OCI-LY7 (cell line): ENCODE measurements at regions not wholly inside any gene's neighbourhood (a gene's known extent, or its start where the extent isn't known, plus 50 kb on each side); places are given as distances from the start of the nearest gene placed in this dataset.

Experiments used
- BruUV-seq: library from RNA; stranded (reverse); fragments of 400-500 nt; replicated peaks from 2 replicates; lab custom pipeline; 2021; lab: Mats Ljungman, UMichigan
- CTCF ChIA-PET: fragments of 300-600 bp; sonication (Branson Sonifier 250); formaldehyde crosslinking; loops from one replicate; lab custom pipeline; 2022; ENCODE audit warnings: antibody characterized with exemption; ENCODE audit not compliant: unreplicated experiment; lab: Charles Lee
- POLR2A ChIA-PET: fragments of 300-600 bp; sonication (Branson Sonifier 250); formaldehyde crosslinking; loops from one replicate; lab custom pipeline; 2022; ENCODE audit warnings: antibody characterized with exemption; lab: Charles Lee
- DNase-seq: peaks from one replicate; pipeline ENCODE4 v3.0.0-alpha.2; 2015; ENCODE audit warnings: low spot score
- H2AFZ ChIP-seq: fragments of 200-600 bp; sonication (generic), shearing (Covaris generic); 2 replicates; pipeline ENCODE4 v1.6.1; 2014; ENCODE audit warnings: mild to moderate bottlenecking, antibody characterized with exemption, low read length, moderate library complexity
- H3K27ac ChIP-seq: fragments of 200-600 bp; sonication (generic); 2 replicates; pipeline ENCODE4 v1.5.1; 2014; ENCODE audit warnings: mixed run types, low read depth, mild to moderate bottlenecking, moderate library complexity, low read length, inconsistent platforms; ENCODE audit not compliant: poor library complexity, severe bottlenecking
- H3K36me3 ChIP-seq: fragments of 200-600 bp; sonication (generic); 2 replicates; pipeline ENCODE4 v1.6.1; 2014; ENCODE audit warnings: mild to moderate bottlenecking, antibody characterized with exemption, low read length, moderate library complexity, mixed read lengths; ENCODE audit not compliant: insufficient read depth
- H3K4me1 ChIP-seq: fragments of 200-600 bp; sonication (generic); 2 replicates; pipeline ENCODE4 v1.5.1; 2014; ENCODE audit warnings: mild to moderate bottlenecking, low read length; ENCODE audit not compliant: insufficient read depth, poor library complexity, severe bottlenecking
- H3K4me2 ChIP-seq: fragments of 200-600 bp; sonication (generic); 2 replicates; pipeline ENCODE4 v1.6.1; 2014; ENCODE audit warnings: mild to moderate bottlenecking, low read length
- H3K4me3 ChIP-seq: fragments of 200-600 bp; sonication (generic); 2 replicates; pipeline ENCODE4 v1.5.1; 2014; ENCODE audit warnings: mild to moderate bottlenecking, low read depth, low read length; ENCODE audit not compliant: poor library complexity, severe bottlenecking
- H3K79me2 ChIP-seq: fragments of 200-600 bp; sonication (generic); 2 replicates; pipeline ENCODE4 v1.6.1; 2016; ENCODE audit warnings: low read depth, mild to moderate bottlenecking, low read length, moderate library complexity, mixed read lengths; ENCODE audit not compliant: insufficient read depth
- H3K9me2 ChIP-seq: fragments of 200-600 bp; sonication (generic); 2 replicates; pipeline ENCODE4 v1.6.1; 2016; ENCODE audit warnings: mild to moderate bottlenecking, low read length, mixed read lengths; ENCODE audit not compliant: insufficient read depth
- H3K9me3 ChIP-seq: fragments of 200-600 bp; sonication (generic); 2 replicates; pipeline ENCODE4 v1.6.1; 2014; ENCODE audit warnings: mild to moderate bottlenecking, mixed run types, low read length, mixed read lengths
- H4K20me1 ChIP-seq: fragments of 200-600 bp; sonication (generic); 2 replicates; pipeline ENCODE4 v1.6.1; 2014; ENCODE audit warnings: mild to moderate bottlenecking, antibody characterized with exemption, low read length, moderate library complexity, mixed read lengths; ENCODE audit not compliant: insufficient read depth
- CTCF ChIP-seq: fragments of 200-600 bp; sonication (generic); conservative IDR thresholded peaks from 2 replicates; pipeline ENCODE4 v1.5.1; 2014; ENCODE audit warnings: mild to moderate bottlenecking, antibody characterized with exemption, low read length, moderate library complexity, mixed read lengths
- EZH2phosphoT487 ChIP-seq: fragments of 200-600 bp; sonication (generic); IDR thresholded peaks from 2 replicates; pipeline ENCODE4 v1.6.1; 2018; ENCODE audit warnings: low read depth, borderline replicate concordance, mild to moderate bottlenecking, mixed run types, antibody characterized with exemption, low read length, moderate library complexity, mixed read lengths
- intact Hi-C: fragments of 100-400 bp; cut with micrococcal nuclease; formaldehyde crosslinking; loops from one replicate; pipeline ENCODE4 v1.10.0; 2022; ENCODE audit not compliant: unreplicated experiment

- TF ChIP-seq CTCF (no peak), EZH2phosphoT487 (no peak)
- no peak for DNase-seq
- CTCF ChIA-PET = no interaction called here
- H3K4me2 ChIP-seq = no peak overlapping the region
- no peaks in the 10 kb centered on the region for H3K79me2 ChIP-seq
- H3K4me1 ChIP-seq = no peaks in the 10 kb centered on the region
- BruUV-seq = no TSS peak
- no peaks in the 10 kb centered on the region for H3K36me3 ChIP-seq
- no peak overlapping the region for H3K27ac ChIP-seq
- POLR2A ChIA-PET = no interaction called here
- no peak overlapping the region for H2AFZ ChIP-seq
- H4K20me1 ChIP-seq = no peaks in the 10 kb centered on the region
- intact Hi-C loops = no loop called here
- H3K4me3 ChIP-seq = no peak overlapping the region
- H3K9me3 ChIP-seq = no peaks in the 10 kb centered on the region
- H3K9me2 ChIP-seq = no peaks in the 10 kb centered on the region
Observed at GRCh38 chr15:29558261-29558660, 264.0 kb downstream of the TJP1 start.

- no peak for DNase-seq
- no peaks in the 10 kb centered on the region for H4K20me1 ChIP-seq
- H3K27ac ChIP-seq = no peak overlapping the region
- no peak overlapping the region for H2AFZ ChIP-seq
- H3K79me2 ChIP-seq = no peaks in the 10 kb centered on the region
- no peak overlapping the region for H3K4me2 ChIP-seq
- POLR2A ChIA-PET = no interaction called here
- no peaks in the 10 kb centered on the region for H3K9me2 ChIP-seq
- intact Hi-C loops = no loop called here
- H3K36me3 ChIP-seq = no peaks in the 10 kb centered on the region
- BruUV-seq = no TSS peak
- no peak overlapping the region for H3K4me3 ChIP-seq
- H3K9me3 ChIP-seq = no peaks in the 10 kb centered on the region
- CTCF ChIA-PET = no interaction called here
- H3K4me1 ChIP-seq = no peaks in the 10 kb centered on the region
- TF ChIP-seq CTCF (no peak), EZH2phosphoT487 (no peak)
Observed at GRCh38 chr15:29557171-29557570, 265.1 kb downstream of the TJP1 start.

GRCh38 chr15:29556380-29556779 lies 265.9 kb downstream of the TJP1 start:
- no peak for DNase-seq
- Histone ChIP-seq H2AFZ (no peak overlapping the region), H4K20me1 (no peaks in the 10 kb centered on the region), H3K9me2 (no peaks in the 10 kb centered on the region), H3K27ac (no peak overlapping the region), H3K4me2 (no peak overlapping the region), H3K4me1 (no peaks in the 10 kb centered on the region), H3K36me3 (no peaks in the 10 kb centered on the region), H3K4me3 (no peak overlapping the region), H3K9me3 (no peaks in the 10 kb centered on the region), H3K79me2 (no peaks in the 10 kb centered on the region)
- no peak for TF ChIP-seq CTCF
- no peak for TF ChIP-seq EZH2phosphoT487
- ChIA-PET POLR2A (no interaction called here), CTCF (no interaction called here)
- intact Hi-C loops = no loop called here
- no TSS peak for BruUV-seq
